Liver (tissue), 3 donors: ENCODE measurements at regions not wholly inside any gene's neighbourhood (a gene's known extent, or its start where the extent isn't known, plus 50 kb on each side); places are given as distances from the start of the nearest gene placed in this dataset.

ENCODE experiments used
- GABPA ChIP-seq, 2 donors: IDR thresholded peaks in 1 of 2; conservative IDR thresholded peaks in 1 of 2; 2 replicates each; pipeline ENCODE4 v1.6.1; 2016; ENCODE audit warnings: antibody characterized with exemption in 2 of 2, mild to moderate bottlenecking in 1 of 2, moderate library complexity in 1 of 2
- HNF4G ChIP-seq: IDR thresholded peaks from 2 replicates; pipeline ENCODE4 v1.6.1; 2016; ENCODE audit warnings: antibody characterized with exemption
- JUND ChIP-seq, 2 donors: IDR thresholded peaks; 2 replicates each; pipeline ENCODE4 v1.6.1; 2016; ENCODE audit warnings: antibody characterized with exemption in 2 of 2
- RAD21 ChIP-seq, 2 donors: IDR thresholded peaks; 2 replicates each; pipeline ENCODE4 v1.6.1; 2016; ENCODE audit warnings: antibody characterized with exemption in 2 of 2, mild to moderate bottlenecking in 2 of 2
- RXRA ChIP-seq, 2 donors: IDR thresholded peaks; 2 replicates each; pipeline ENCODE4 v1.6.1; 2017 to 2018; ENCODE audit warnings: antibody characterized with exemption in 2 of 2, mild to moderate bottlenecking in 1 of 2
- TAF1 ChIP-seq: conservative IDR thresholded peaks from 2 replicates; pipeline ENCODE4 v1.6.1; 2016; ENCODE audit warnings: antibody characterized with exemption, mild to moderate bottlenecking
- YY1 ChIP-seq: IDR thresholded peaks from 2 replicates; pipeline ENCODE4 v1.6.1; 2016; ENCODE audit warnings: antibody characterized with exemption, mild to moderate bottlenecking
- TF ChIP-seq, protein P1 (sequence below): fragments of 150-350 bp; IDR thresholded peaks from 2 replicates; pipeline ENCODE4 v1.5.1; 2017; ENCODE audit warnings: improper control_type of control experiment, low read depth, low read length; ENCODE audit not compliant: missing input control
- TF ChIP-seq, protein P2 (sequence below): IDR thresholded peaks from 2 replicates; pipeline ENCODE4 v1.6.1; 2016; ENCODE audit warnings: antibody characterized with exemption
- TF ChIP-seq, protein P3 (sequence below): IDR thresholded peaks from 2 replicates; pipeline ENCODE4 v1.6.1; 2016; ENCODE audit warnings: antibody characterized with exemption, mild to moderate bottlenecking
- TF ChIP-seq, protein P4 (sequence below): IDR thresholded peaks from 2 replicates; pipeline ENCODE4 v1.6.1; 2016; ENCODE audit warnings: antibody characterized with exemption
- donor health status: healthy.
- donor health status: healthy.

DNA sequence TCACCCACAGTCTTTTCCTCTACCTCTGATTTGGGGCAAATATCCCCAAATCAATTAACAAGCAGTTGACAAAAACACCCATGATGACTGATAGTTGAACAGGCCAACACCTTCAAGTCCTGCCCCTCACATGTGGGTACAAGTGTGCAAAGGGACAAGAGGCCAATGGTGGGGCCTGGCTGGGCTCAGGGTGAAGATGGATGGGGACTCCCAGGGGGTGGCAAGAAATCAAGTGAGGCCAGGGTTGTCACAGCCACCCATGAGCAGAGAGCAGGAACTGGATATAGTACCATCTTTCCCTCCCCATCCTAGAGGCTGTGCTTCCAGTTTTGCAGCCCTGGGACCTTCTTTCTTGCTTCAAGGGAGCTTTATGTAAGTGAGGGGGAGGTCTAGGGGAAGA, 270.2 kb upstream of the TOPAZ1 start:
- TF ChIP-seq, protein P1, sequence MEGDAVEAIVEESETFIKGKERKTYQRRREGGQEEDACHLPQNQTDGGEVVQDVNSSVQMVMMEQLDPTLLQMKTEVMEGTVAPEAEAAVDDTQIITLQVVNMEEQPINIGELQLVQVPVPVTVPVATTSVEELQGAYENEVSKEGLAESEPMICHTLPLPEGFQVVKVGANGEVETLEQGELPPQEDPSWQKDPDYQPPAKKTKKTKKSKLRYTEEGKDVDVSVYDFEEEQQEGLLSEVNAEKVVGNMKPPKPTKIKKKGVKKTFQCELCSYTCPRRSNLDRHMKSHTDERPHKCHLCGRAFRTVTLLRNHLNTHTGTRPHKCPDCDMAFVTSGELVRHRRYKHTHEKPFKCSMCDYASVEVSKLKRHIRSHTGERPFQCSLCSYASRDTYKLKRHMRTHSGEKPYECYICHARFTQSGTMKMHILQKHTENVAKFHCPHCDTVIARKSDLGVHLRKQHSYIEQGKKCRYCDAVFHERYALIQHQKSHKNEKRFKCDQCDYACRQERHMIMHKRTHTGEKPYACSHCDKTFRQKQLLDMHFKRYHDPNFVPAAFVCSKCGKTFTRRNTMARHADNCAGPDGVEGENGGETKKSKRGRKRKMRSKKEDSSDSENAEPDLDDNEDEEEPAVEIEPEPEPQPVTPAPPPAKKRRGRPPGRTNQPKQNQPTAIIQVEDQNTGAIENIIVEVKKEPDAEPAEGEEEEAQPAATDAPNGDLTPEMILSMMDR, result no peak
- no peak for TF ChIP-seq TAF1
- TF ChIP-seq, protein P2, sequence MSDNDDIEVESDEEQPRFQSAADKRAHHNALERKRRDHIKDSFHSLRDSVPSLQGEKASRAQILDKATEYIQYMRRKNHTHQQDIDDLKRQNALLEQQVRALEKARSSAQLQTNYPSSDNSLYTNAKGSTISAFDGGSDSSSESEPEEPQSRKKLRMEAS, result no peak
- no peak for TF ChIP-seq RAD21 (IDR thresholded peaks at IDR 0.05)
- TF ChIP-seq GABPA (IDR thresholded peaks at IDR 0.05 in 1 of 2, conservative IDR thresholded peaks at IDR 0.05 in 1 of 2), result no peak
- TF ChIP-seq HNF4G, result no peak
- TF ChIP-seq RXRA (IDR thresholded peaks at IDR 0.05), result no peak
- TF ChIP-seq, protein P3, sequence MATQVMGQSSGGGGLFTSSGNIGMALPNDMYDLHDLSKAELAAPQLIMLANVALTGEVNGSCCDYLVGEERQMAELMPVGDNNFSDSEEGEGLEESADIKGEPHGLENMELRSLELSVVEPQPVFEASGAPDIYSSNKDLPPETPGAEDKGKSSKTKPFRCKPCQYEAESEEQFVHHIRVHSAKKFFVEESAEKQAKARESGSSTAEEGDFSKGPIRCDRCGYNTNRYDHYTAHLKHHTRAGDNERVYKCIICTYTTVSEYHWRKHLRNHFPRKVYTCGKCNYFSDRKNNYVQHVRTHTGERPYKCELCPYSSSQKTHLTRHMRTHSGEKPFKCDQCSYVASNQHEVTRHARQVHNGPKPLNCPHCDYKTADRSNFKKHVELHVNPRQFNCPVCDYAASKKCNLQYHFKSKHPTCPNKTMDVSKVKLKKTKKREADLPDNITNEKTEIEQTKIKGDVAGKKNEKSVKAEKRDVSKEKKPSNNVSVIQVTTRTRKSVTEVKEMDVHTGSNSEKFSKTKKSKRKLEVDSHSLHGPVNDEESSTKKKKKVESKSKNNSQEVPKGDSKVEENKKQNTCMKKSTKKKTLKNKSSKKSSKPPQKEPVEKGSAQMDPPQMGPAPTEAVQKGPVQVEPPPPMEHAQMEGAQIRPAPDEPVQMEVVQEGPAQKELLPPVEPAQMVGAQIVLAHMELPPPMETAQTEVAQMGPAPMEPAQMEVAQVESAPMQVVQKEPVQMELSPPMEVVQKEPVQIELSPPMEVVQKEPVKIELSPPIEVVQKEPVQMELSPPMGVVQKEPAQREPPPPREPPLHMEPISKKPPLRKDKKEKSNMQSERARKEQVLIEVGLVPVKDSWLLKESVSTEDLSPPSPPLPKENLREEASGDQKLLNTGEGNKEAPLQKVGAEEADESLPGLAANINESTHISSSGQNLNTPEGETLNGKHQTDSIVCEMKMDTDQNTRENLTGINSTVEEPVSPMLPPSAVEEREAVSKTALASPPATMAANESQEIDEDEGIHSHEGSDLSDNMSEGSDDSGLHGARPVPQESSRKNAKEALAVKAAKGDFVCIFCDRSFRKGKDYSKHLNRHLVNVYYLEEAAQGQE, result no peak
- TF ChIP-seq JUND (IDR thresholded peaks at IDR 0.05), result no peak
- TF ChIP-seq, protein P4, sequence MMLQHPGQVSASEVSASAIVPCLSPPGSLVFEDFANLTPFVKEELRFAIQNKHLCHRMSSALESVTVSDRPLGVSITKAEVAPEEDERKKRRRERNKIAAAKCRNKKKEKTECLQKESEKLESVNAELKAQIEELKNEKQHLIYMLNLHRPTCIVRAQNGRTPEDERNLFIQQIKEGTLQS, result no peak
- no peak for TF ChIP-seq YY1
